Mesendoderm (in vitro differentiated cells): ENCODE measurements at regions not wholly inside any gene's neighbourhood (a gene's known extent, or its start where the extent isn't known, plus 50 kb on each side); places are given as distances from the start of the nearest gene placed in this dataset.
A peak's percentile ranks its signal among the peaks of the same experiment; 100 is the strongest.

Experiments
- DNase-seq: peaks from one replicate; pipeline ENCODE4 v3.0.0; 2013
- H2AK5ac ChIP-seq: 2 replicates; pipeline ENCODE4 v1.6.1; 2013; ENCODE audit warnings: low read length, inconsistent platforms
- H2BK120ac ChIP-seq: 2 replicates; pipeline ENCODE4 v1.6.1; 2013; ENCODE audit warnings: low read depth, mild to moderate bottlenecking, low read length, moderate library complexity, mixed read lengths
- H2BK15ac ChIP-seq: replicated peaks from 2 replicates; pipeline ENCODE4 v1.6.1; 2013; ENCODE audit warnings: low read depth, mild to moderate bottlenecking, moderate library complexity
- H2BK5ac ChIP-seq: 2 replicates; pipeline ENCODE4 v1.6.1; 2013; ENCODE audit warnings: low read length, inconsistent platforms
- H3K18ac ChIP-seq: 2 replicates; pipeline ENCODE4 v1.6.1; 2013; ENCODE audit warnings: mild to moderate bottlenecking, low read length, mixed read lengths
- H3K23ac ChIP-seq: one replicate; pipeline ENCODE4 v1.6.1; 2013; ENCODE audit warnings: low read length
- H3K27ac ChIP-seq: 2 replicates; pipeline ENCODE4 v1.5.1; 2013; ENCODE audit warnings: low read depth, mild to moderate bottlenecking, inconsistent platforms, low read length, moderate library complexity
- H3K27me3 ChIP-seq: 2 replicates; pipeline ENCODE4 v1.6.1; 2013; ENCODE audit warnings: low read length, control low read depth, mild to moderate bottlenecking, inconsistent platforms; ENCODE audit not compliant: insufficient read depth, poor library complexity
- H3K36me3 ChIP-seq: 2 replicates; pipeline ENCODE4 v1.6.1; 2013; ENCODE audit warnings: low read length, inconsistent platforms; ENCODE audit not compliant: control insufficient read depth, insufficient read depth
- H3K4ac ChIP-seq: one replicate; pipeline ENCODE4 v1.6.1; 2013; ENCODE audit warnings: low read depth, mild to moderate bottlenecking, low read length, moderate library complexity
- H3K4me1 ChIP-seq: 2 replicates; pipeline ENCODE4 v1.6.1; 2013; ENCODE audit warnings: low read depth, low read length, inconsistent platforms; ENCODE audit not compliant: control insufficient read depth
- H3K4me2 ChIP-seq: 2 replicates; pipeline ENCODE4 v1.6.1; 2013; ENCODE audit warnings: low read length
- H3K4me3 ChIP-seq: 2 replicates; pipeline ENCODE4 v1.5.1; 2013; ENCODE audit warnings: mild to moderate bottlenecking, low read length
- H3K56ac ChIP-seq: one replicate; pipeline ENCODE4 v1.6.1; 2013; ENCODE audit warnings: low read length
- H3K79me1 ChIP-seq: 2 replicates; pipeline ENCODE4 v1.6.1; 2013; ENCODE audit warnings: low read length, inconsistent platforms
- H3K79me2 ChIP-seq: 2 replicates; pipeline ENCODE4 v1.6.1; 2013; ENCODE audit warnings: mild to moderate bottlenecking, low read length; ENCODE audit not compliant: control insufficient read depth, insufficient read depth
- H3K9ac ChIP-seq: 2 replicates; pipeline ENCODE4 v1.6.1; 2013; ENCODE audit warnings: low read length, inconsistent platforms
- H4K5ac ChIP-seq: one replicate; pipeline ENCODE4 v1.6.1; 2013; ENCODE audit warnings: low read length
- H4K8ac ChIP-seq: one replicate; pipeline ENCODE4 v1.6.1; 2013; ENCODE audit warnings: low read depth, mild to moderate bottlenecking, control low read depth, low read length, moderate library complexity
- WGBS: extraction: QIAGEN DNeasy Blood & Tissue Kit; methylation state at CpG from one replicate; pipeline ENCODE4 v1.1.7; 2013; ENCODE audit warnings: low lambda C conversion rate, missing lambda C conversion rate; ENCODE audit not compliant: insufficient coverage; ENCODE audit errors: extremely low coverage; 5-methylcytosine and 5-hydroxymethylcytosine counted together

- no peak overlapping the region for H3K4me2 ChIP-seq
- no peaks in the 10 kb centered on the region for H3K79me1 ChIP-seq
- no peak overlapping the region for H3K27ac ChIP-seq
- H3K36me3 ChIP-seq: no peaks in the 10 kb centered on the region
- H3K79me2 ChIP-seq: no peaks in the 10 kb centered on the region
- no peak overlapping the region for H4K8ac ChIP-seq
- H2BK5ac ChIP-seq: no peak overlapping the region
- no peak overlapping the region for H4K5ac ChIP-seq
- H3K4me1 ChIP-seq: peaks cover 3% of the 10 kb centered on the region
- no CpG with 5 or more reads among the region's 7 CpGs for WGBS
- no peak overlapping the region for H3K56ac ChIP-seq
- H3K23ac ChIP-seq: no peak overlapping the region
- H2BK120ac ChIP-seq: no peak overlapping the region
- no peak overlapping the region for H3K4ac ChIP-seq
- no peak overlapping the region for H3K9ac ChIP-seq
- H2BK15ac ChIP-seq: no peak overlapping the region
- no peak overlapping the region for H3K4me3 ChIP-seq
- no peaks in the 10 kb centered on the region for H3K27me3 ChIP-seq
- no peak overlapping the region for H2AK5ac ChIP-seq
- peak; percentile 14 for DNase-seq
- H3K18ac ChIP-seq: no peak overlapping the region
These were observed 291.2 kb downstream of the SRBD1 start for GRCh38 chr2:45319683-45320455.

GRCh38 chr2:45318686-45319085 lies 292.4 kb downstream of the SRBD1 start:
- Histone ChIP-seq H3K9ac (no peak overlapping the region), H3K27ac (no peak overlapping the region), H4K5ac (no peak overlapping the region), H3K56ac (no peak overlapping the region), H3K4ac (no peak overlapping the region), H3K4me3 (no peak overlapping the region), H3K23ac (no peak overlapping the region), H2BK120ac (no peak overlapping the region), H2BK5ac (no peak overlapping the region), H3K4me1 (peaks cover 3% of the 10 kb centered on the region), H3K4me2 (no peak overlapping the region), H2AK5ac (no peak overlapping the region), H3K27me3 (no peaks in the 10 kb centered on the region), H3K79me1 (no peaks in the 10 kb centered on the region), H3K79me2 (no peaks in the 10 kb centered on the region), H3K18ac (no peak overlapping the region), H4K8ac (no peak overlapping the region), H2BK15ac (no peak overlapping the region), H3K36me3 (no peaks in the 10 kb centered on the region)
- no CpG with 5 or more reads among the region's 4 CpGs for WGBS
- no peak for DNase-seq

- H3K4ac ChIP-seq: no peak overlapping the region
- no peak overlapping the region for H4K5ac ChIP-seq
- no peaks in the 10 kb centered on the region for H3K79me1 ChIP-seq
- no peak overlapping the region for H3K27ac ChIP-seq
- no peak overlapping the region for H3K9ac ChIP-seq
- no CpG with 5 or more reads among the region's 10 CpGs for whole genome bisulfite sequencing
- no peak overlapping the region for H3K23ac ChIP-seq
- no peak overlapping the region for H2AK5ac ChIP-seq
- H3K36me3 ChIP-seq: no peaks in the 10 kb centered on the region
- H3K4me3 ChIP-seq: no peak overlapping the region
- H3K4me1 ChIP-seq: peaks cover 3% of the 10 kb centered on the region
- no peak overlapping the region for H2BK120ac ChIP-seq
- H4K8ac ChIP-seq: no peak overlapping the region
- no peak overlapping the region for H3K4me2 ChIP-seq
- no peak for DNase-seq
- no peaks in the 10 kb centered on the region for H3K27me3 ChIP-seq
- no peak overlapping the region for H3K56ac ChIP-seq
- H2BK5ac ChIP-seq: no peak overlapping the region
- no peaks in the 10 kb centered on the region for H3K79me2 ChIP-seq
- H3K18ac ChIP-seq: no peak overlapping the region
- H2BK15ac ChIP-seq: no peak overlapping the region
These were observed 294.3 kb downstream of the SRBD1 start for GRCh38 chr2:45316576-45317338.

GRCh38 chr2:45315861-45316260 lies 295.2 kb downstream of the SRBD1 start:
- Histone ChIP-seq H3K23ac (no peak overlapping the region), H3K4me3 (no peak overlapping the region), H3K27me3 (no peaks in the 10 kb centered on the region), H3K79me2 (no peaks in the 10 kb centered on the region), H3K56ac (no peak overlapping the region), H3K4ac (no peak overlapping the region), H2BK120ac (no peak overlapping the region), H2AK5ac (no peak overlapping the region), H3K79me1 (no peaks in the 10 kb centered on the region), H2BK15ac (no peak overlapping the region), H4K5ac (no peak overlapping the region), H3K4me1 (peaks cover 3% of the 10 kb centered on the region), H3K9ac (no peak overlapping the region), H3K4me2 (no peak overlapping the region), H3K18ac (no peak overlapping the region), H4K8ac (no peak overlapping the region), H2BK5ac (no peak overlapping the region), H3K36me3 (no peaks in the 10 kb centered on the region), H3K27ac (no peak overlapping the region)
- no peak for DNase-seq
- WGBS: no CpG with 5 or more reads among the region's 3 CpGs

- Histone ChIP-seq H3K27me3 (no peaks in the 10 kb centered on the region), H2BK120ac (no peak overlapping the region), H3K4me3 (no peak overlapping the region), H3K18ac (no peak overlapping the region), H4K5ac (no peak overlapping the region), H3K36me3 (no peaks in the 10 kb centered on the region), H2BK15ac (no peak overlapping the region), H3K4me2 (no peak overlapping the region), H3K27ac (no peak overlapping the region), H3K9ac (no peak overlapping the region), H4K8ac (no peak overlapping the region), H3K79me1 (no peaks in the 10 kb centered on the region), H2AK5ac (no peak overlapping the region), H3K4me1 (no peaks in the 10 kb centered on the region), H3K56ac (no peak overlapping the region), H3K4ac (no peak overlapping the region), H3K79me2 (no peaks in the 10 kb centered on the region), H3K23ac (no peak overlapping the region), H2BK5ac (no peak overlapping the region)
- no CpG with 5 or more reads among the region's 7 CpGs for WGBS
- DNase-seq: no peak
These were observed 298.8 kb downstream of the SRBD1 start for GRCh38 chr2:45312275-45312674.
